ENCODE measurements at regions not wholly inside any gene's neighbourhood (a gene's known extent, or its start where the extent isn't known, plus 50 kb on each side); places are given as distances from the start of the nearest gene placed in this dataset.

DNA sequence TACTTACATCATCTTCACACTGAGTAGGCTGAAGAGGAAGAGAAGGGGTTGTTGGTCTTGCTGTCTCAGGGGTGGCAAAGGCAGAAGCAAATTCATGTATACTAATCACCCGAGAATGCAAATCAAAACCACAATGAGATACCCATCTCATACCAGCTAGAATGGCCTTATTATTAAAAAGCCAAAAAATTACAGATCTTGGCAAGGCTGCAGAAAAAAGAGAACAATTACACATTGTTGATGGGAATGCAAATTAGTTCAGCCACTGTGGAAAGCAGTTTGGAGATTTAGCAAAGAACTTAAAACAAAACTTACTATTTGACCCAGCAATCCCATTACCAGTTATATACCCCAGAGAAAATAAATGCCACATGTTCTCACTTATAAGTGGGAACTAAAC lies 154.9 kb downstream of the SEC23A start (continued):
- TF ChIP-seq, protein P1, sequence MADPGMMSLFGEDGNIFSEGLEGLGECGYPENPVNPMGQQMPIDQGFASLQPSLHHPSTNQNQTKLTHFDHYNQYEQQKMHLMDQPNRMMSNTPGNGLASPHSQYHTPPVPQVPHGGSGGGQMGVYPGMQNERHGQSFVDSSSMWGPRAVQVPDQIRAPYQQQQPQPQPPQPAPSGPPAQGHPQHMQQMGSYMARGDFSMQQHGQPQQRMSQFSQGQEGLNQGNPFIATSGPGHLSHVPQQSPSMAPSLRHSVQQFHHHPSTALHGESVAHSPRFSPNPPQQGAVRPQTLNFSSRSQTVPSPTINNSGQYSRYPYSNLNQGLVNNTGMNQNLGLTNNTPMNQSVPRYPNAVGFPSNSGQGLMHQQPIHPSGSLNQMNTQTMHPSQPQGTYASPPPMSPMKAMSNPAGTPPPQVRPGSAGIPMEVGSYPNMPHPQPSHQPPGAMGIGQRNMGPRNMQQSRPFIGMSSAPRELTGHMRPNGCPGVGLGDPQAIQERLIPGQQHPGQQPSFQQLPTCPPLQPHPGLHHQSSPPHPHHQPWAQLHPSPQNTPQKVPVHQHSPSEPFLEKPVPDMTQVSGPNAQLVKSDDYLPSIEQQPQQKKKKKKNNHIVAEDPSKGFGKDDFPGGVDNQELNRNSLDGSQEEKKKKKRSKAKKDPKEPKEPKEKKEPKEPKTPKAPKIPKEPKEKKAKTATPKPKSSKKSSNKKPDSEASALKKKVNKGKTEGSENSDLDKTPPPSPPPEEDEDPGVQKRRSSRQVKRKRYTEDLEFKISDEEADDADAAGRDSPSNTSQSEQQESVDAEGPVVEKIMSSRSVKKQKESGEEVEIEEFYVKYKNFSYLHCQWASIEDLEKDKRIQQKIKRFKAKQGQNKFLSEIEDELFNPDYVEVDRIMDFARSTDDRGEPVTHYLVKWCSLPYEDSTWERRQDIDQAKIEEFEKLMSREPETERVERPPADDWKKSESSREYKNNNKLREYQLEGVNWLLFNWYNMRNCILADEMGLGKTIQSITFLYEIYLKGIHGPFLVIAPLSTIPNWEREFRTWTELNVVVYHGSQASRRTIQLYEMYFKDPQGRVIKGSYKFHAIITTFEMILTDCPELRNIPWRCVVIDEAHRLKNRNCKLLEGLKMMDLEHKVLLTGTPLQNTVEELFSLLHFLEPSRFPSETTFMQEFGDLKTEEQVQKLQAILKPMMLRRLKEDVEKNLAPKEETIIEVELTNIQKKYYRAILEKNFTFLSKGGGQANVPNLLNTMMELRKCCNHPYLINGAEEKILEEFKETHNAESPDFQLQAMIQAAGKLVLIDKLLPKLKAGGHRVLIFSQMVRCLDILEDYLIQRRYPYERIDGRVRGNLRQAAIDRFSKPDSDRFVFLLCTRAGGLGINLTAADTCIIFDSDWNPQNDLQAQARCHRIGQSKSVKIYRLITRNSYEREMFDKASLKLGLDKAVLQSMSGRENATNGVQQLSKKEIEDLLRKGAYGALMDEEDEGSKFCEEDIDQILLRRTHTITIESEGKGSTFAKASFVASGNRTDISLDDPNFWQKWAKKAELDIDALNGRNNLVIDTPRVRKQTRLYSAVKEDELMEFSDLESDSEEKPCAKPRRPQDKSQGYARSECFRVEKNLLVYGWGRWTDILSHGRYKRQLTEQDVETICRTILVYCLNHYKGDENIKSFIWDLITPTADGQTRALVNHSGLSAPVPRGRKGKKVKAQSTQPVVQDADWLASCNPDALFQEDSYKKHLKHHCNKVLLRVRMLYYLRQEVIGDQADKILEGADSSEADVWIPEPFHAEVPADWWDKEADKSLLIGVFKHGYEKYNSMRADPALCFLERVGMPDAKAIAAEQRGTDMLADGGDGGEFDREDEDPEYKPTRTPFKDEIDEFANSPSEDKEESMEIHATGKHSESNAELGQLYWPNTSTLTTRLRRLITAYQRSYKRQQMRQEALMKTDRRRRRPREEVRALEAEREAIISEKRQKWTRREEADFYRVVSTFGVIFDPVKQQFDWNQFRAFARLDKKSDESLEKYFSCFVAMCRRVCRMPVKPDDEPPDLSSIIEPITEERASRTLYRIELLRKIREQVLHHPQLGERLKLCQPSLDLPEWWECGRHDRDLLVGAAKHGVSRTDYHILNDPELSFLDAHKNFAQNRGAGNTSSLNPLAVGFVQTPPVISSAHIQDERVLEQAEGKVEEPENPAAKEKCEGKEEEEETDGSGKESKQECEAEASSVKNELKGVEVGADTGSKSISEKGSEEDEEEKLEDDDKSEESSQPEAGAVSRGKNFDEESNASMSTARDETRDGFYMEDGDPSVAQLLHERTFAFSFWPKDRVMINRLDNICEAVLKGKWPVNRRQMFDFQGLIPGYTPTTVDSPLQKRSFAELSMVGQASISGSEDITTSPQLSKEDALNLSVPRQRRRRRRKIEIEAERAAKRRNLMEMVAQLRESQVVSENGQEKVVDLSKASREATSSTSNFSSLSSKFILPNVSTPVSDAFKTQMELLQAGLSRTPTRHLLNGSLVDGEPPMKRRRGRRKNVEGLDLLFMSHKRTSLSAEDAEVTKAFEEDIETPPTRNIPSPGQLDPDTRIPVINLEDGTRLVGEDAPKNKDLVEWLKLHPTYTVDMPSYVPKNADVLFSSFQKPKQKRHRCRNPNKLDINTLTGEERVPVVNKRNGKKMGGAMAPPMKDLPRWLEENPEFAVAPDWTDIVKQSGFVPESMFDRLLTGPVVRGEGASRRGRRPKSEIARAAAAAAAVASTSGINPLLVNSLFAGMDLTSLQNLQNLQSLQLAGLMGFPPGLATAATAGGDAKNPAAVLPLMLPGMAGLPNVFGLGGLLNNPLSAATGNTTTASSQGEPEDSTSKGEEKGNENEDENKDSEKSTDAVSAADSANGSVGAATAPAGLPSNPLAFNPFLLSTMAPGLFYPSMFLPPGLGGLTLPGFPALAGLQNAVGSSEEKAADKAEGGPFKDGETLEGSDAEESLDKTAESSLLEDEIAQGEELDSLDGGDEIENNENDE (IDR thresholded peaks at IDR 0.05; ENCODE audit: insufficient replicate concordance, low read length) = no peak
- TF ChIP-seq RBBP5 (IDR thresholded peaks at IDR 0.05; ENCODE audit: borderline replicate concordance, low read depth, low read length) (no peak), NRF1 (IDR thresholded peaks at IDR 0.05; ENCODE audit: low read depth, low read length) (no peak), EGR1 (IDR thresholded peaks at IDR 0.05; ENCODE audit: borderline replicate concordance, low read depth, low read length) (no peak), RFX5 (IDR thresholded peaks at IDR 0.05; ENCODE audit: borderline replicate concordance, low read depth, low read length) (no peak)

Data from H1 (cell line).